ENCODE measurements at regions not wholly inside any gene's neighbourhood (a gene's known extent, or its start where the extent isn't known, plus 50 kb on each side); places are given as distances from the start of the nearest gene placed in this dataset.

- no peak for DNase-seq
These were observed 381.4 kb downstream of the ADRA2A start for GRCh38 chr10:111458256-111458655.

GRCh38 chr10:111459967-111460366 is 383.1 kb downstream of the ADRA2A start:
- no peak for DNase-seq

GRCh38 chr10:111472445-111472844 is 395.6 kb downstream of the ADRA2A start:
- DNase-seq = no peak

- no peak for DNase-seq
These were observed 396.5 kb downstream of the ADRA2A start for GRCh38 chr10:111473361-111473760.

- no peak for DNase-seq
These were observed 398.0 kb downstream of the ADRA2A start for GRCh38 chr10:111474786-111475185.

- no peak for DNase-seq
These were observed 398.9 kb downstream of the ADRA2A start for GRCh38 chr10:111475720-111476119.

- no peak for DNase-seq
These were observed 401.8 kb downstream of the ADRA2A start for GRCh38 chr10:111478651-111479050.

- DNase-seq = no peak
These were observed 403.1 kb downstream of the ADRA2A start for GRCh38 chr10:111479966-111480365.

GRCh38 chr10:111481261-111481826 is 404.5 kb downstream of the ADRA2A start:
- DNase-seq = no peak

GRCh38 chr10:111481866-111482265 is 405.0 kb downstream of the ADRA2A start:
- DNase-seq = no peak

- no peak for DNase-seq
These were observed 405.9 kb downstream of the ADRA2A start for GRCh38 chr10:111482621-111483216.

GRCh38 chr10:111485767-111486166 is 408.9 kb downstream of the ADRA2A start:
- DNase-seq = no peak

- no peak for DNase-seq
These were observed 409.5 kb downstream of the ADRA2A start for GRCh38 chr10:111486346-111486745.

GRCh38 chr10:111488668-111489067 is 411.8 kb downstream of the ADRA2A start:
- DNase-seq = no peak

- DNase-seq = no peak
These were observed 414.3 kb downstream of the ADRA2A start for GRCh38 chr10:111491154-111491553.

- DNase-seq = no peak
These were observed 416.3 kb downstream of the ADRA2A start for GRCh38 chr10:111493024-111493625.

GRCh38 chr10:111498560-111498959 is 421.7 kb downstream of the ADRA2A start:
- no peak for DNase-seq

GRCh38 chr10:111504376-111504775 is 427.5 kb downstream of the ADRA2A start:
- no peak for DNase-seq

GRCh38 chr10:111506266-111507034 is 429.6 kb downstream of the ADRA2A start:
- no peak for DNase-seq

- DNase-seq = no peak
These were observed 434.9 kb downstream of the ADRA2A start for GRCh38 chr10:111511751-111512150.

- no peak for DNase-seq
These were observed 438.4 kb downstream of the ADRA2A start for GRCh38 chr10:111515264-111515663.

- DNase-seq = no peak
These were observed 438.9 kb downstream of the ADRA2A start for GRCh38 chr10:111515706-111516105.

GRCh38 chr10:111516144-111516543 is 439.3 kb downstream of the ADRA2A start:
- no peak for DNase-seq

- no peak for DNase-seq
These were observed 445.3 kb downstream of the ADRA2A start for GRCh38 chr10:111522141-111522540.

Measured in KG1 (cell line).